NCI-H1436 (cell line): ENCODE measurements at regions not wholly inside any gene's neighbourhood (a gene's known extent, or its start where the extent isn't known, plus 50 kb on each side); places are given as distances from the start of the nearest gene placed in this dataset.

ENCODE experiments used
- DNase-seq: peaks from one replicate; lab custom pipeline; 2025; lab: John Stamatoyannopoulos, UW

- no peak for DNase-seq
These were observed 97.8 kb downstream of the ZNF674 start for GRCh38 chrX:46447384-46447783.

DNA sequence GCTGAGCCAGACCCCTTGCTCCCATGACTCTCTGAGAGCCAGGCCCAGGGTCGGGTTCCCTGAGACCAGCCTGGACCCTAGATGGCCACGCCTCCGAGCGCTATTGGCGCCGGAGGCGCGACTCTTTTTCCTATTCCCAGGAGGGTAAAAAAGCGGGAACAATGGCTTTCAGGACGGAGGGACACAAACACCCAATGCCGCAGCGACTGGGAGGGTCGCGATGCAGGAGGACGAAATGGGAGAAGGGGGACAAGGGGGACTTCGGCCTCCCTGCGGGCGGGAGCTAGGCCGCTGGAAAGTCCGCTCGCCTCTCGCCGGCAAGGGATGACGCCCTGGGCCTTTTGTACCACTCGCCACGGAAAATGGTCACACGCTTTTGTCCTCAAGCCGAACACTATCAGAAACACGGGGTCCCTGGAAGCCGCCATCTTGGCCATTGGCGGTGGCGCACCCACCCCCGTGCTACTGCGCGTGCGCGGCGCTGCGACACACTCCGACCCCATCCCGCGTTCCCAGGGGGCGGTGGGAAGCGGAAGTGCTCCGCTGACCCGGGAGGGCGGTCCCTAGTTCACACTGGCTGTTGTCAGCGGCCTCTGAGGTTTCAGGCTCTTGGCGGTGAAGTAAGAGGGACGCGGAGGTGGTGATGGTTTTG is 98.4 kb downstream of the ZNF674 start:
- DNase-seq = peak; percentile 79

- DNase-seq = no peak
These were observed 101.2 kb downstream of the ZNF674 start for GRCh38 chrX:46444011-46444410.

GRCh38 chrX:46436744-46437143 is 108.5 kb downstream of the ZNF674 start:
- DNase-seq = no peak

DNA sequence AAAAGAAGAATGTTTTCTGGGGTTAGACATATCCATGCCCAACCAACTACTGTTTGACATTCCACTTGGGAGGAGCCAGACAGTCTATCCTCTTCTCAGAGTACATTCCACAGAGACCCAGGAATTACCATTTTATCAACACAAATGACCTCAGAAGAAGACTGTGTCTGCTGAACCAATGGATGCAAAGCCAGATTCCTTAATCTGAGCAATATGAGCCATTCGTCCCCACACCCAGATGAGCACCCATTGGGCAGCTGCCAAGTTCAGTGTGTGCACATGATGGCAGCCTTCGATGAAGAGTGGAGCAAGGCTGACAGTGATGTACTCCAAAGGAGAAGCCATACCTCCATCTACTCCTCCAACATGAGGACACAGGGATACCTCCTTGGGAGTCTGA is 111.3 kb downstream of the ZNF674 start:
- no peak for DNase-seq

DNA sequence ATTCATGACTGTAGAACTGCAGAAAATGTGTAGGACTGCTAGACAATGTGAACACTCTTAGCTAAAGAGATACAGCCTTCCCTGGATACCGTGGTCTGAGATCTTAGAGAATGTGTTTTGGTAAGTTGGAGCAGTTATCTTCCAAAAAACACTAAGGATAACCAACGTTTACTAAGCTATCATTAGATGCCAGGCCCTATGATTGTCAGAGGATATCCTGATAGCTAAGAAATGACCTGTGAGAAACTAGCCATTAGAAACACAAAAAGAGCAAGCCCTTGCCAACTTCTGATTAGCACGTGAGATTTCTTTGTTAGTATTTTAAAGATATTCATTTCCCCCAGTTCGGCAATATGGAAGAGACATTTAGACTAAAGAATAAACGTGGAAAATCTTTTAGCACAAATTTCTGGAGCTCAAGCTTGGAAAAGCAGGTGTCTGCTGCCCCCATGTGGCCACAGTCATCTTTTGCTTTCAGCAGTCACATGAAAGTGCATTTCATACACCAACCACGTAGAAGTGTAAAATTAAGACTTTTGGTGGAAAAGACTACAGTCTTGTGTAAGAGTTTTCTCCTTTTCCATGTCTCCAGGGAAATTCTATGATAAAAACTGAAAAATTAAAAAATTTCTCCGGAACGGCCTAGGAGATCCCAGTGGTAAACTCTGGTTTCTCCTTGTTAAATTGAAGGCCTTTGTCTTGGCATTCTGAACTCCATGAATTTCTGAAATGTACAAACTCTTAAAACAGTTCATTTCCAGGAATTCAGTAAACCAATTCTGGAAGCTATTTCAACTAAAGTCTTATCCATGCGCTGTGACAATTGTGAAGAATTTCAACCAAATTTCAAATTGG is 136.4 kb downstream of the ZNF674 start:
- peak; percentile 23 for DNase-seq

DNA sequence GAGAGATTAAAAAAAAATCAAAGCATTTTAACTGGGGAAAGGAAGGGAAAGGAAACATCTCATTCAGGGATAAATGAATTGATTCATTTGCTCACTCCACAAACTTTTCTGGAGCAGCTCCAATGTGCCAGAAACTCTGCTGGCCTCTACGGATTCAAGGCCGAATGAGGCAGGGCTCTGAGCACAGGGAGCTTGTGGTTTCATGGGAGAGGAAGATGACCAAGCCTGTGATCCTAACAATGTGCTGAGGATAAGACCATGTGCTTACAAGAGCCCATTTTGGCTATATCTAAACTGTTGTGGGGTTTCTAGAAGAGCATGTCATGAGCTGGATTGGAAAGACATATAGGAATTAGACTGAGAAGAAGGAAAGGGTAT is 137.5 kb downstream of the ZNF674 start:
- no peak for DNase-seq

GRCh38 chrX:46407036-46407752 is 138.0 kb downstream of the ZNF674 start:
- DNase-seq = no peak

GRCh38 chrX:46404774-46405173 is 140.4 kb downstream of the ZNF674 start:
- DNase-seq = no peak

GRCh38 chrX:46400530-46401443 is 144.4 kb downstream of the ZNF674 start:
- DNase-seq = no peak

- DNase-seq = no peak
These were observed 146.3 kb downstream of the ZNF674 start for GRCh38 chrX:46398874-46399273.

GRCh38 chrX:46398126-46398525 is 147.1 kb downstream of the ZNF674 start:
- DNase-seq = no peak

DNA sequence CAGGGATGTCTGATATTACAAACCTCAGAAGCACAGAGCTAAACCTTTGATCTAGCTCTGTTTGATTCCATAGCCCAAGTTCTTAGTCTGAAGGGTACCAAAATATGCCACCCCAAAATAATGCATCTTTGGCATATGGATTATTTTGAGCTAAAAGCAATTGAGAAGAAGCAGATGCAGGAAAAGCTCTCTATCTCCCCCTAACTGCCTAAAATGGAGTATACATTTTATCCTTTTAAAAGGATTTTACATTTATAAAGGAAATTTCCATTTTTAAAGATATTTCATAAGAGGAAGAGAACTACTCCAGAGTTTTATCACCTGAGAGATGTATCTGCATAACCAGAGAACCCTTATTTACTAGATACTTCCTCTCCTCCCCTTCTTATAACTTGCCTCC is 158.7 kb downstream of the ZNF674 start:
- DNase-seq = no peak

- no peak for DNase-seq
These were observed 162.2 kb downstream of the ZNF674 start for GRCh38 chrX:46383006-46383405.

GRCh38 chrX:46382595-46382994 is 162.6 kb downstream of the ZNF674 start:
- DNase-seq = no peak

DNA sequence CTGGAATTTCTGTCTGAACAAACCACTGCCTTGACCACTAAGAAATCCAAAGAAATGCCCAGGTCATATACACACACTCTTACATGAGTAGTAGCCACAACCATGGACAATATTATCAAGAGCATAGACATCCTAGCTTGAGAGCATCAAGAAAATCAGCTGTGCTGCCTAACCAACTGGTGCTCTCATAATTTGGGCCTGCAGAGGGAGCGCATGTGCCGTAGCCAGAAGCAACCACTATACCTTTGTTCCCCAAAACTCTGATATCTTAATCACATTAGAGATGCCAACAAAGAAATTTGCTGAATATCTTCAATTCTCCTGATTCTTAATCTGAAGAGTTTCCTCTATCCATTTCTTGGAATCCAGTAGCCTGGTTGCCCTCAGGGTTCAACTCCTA is 163.6 kb downstream of the ZNF674 start:
- DNase-seq = no peak

DNA sequence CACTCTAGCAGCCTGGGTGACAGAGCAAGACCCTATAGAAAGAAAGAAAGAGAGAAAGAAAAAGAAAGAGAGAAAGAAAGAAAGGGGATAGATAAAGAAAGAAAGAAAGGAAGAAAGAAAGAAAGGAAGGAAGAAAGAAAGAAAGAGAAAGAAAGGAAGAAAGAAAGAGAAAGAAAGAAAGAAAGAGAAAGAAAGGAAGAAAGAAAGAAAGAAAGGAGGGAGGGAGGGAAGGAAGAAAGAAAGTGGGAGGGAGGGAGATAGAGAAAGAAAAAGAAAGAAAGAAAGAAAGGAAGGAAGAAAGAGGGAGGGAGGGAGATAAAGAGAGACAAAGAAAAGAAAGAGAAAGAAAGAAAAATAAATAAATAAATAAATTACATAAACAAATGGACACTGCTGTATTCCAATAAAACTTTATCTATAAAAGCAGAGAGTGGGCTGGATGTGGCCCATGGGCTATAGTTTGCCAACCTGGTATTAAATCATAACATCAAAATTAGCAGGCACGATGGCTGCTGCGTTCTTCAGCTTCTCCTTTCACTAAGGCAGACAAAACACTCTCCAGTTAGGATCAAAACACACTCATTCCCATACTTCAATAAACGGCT is 165.0 kb downstream of the ZNF674 start:
- no peak for DNase-seq

DNA sequence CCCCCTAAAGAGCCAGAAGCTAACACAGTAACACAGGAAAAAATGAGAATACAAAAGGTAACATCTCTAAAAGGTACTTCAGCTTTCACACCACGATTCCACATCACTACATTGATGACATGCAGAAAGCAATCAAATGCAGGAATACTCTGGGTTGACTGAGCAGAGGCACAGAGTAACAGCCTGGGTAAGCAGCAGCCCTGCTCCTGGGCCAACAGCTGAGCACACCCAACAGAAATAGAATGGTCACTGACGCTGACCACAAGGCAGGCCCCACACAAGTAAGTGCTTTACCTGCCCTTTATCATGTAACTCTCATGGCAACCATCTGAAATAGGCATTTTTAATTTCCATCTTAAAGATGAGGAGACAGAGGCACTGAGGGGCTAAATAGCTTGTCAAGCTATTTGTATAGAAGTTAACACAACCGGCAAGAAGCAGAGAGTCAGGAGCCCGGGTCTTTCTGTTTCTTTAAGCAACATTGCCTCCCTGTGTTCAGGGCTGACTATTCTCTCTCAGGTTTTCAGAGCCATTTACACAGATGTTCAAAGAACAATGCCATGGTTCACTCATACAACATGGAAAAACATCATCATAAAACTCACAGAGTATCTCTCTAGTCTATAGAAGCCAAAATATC is 168.9 kb downstream of the ZNF674 start:
- DNase-seq = peak; percentile 29

GRCh38 chrX:46375831-46376230 is 169.4 kb downstream of the ZNF674 start:
- DNase-seq = no peak

- no peak for DNase-seq
These were observed 170.8 kb downstream of the ZNF674 start for GRCh38 chrX:46374371-46374770.

DNA sequence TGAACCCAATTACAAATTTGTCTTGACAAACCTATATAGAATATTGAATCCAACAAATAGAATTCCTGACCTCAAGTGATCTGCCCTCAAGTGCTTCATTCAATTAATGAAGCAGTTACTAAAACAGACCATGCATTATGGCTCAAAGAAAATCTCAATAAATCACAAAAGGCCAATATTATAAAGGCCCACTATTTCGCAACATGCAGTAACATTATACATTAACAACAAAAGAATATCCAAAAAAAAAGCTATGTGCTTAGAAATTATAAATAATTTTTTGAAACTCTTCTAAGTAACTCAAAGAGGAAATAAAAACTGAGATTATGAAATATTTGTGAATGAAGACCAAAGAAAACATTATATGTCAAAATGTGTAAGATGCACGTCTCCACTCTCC is 177.7 kb downstream of the ZNF674 start:
- DNase-seq = no peak
